ENCODE measurements at regions not wholly inside any gene's neighbourhood (a gene's known extent, or its start where the extent isn't known, plus 50 kb on each side); places are given as distances from the start of the nearest gene placed in this dataset.

DNA sequence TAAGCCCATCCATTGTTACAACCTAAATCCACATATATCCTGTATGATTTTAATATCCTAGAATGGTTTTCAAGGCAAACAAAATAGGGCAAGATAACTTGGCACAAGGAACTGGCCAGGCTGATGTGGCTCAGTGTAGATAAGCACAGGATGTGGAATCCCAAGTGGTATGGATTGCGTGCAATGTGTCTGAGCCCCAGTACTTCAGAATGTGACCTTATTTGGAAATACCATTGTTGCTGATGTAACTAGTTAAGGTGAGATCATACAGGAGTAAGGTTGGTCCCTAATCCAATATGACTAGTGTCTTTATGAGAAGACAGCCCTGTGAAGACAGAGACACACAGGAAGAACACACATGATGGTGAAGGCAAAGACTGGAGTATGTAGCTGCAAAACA is 72.4 kb downstream of the IL21 start:
- H4K20me1 ChIP-seq (ENCODE audit: insufficient read depth, poor library complexity, severe bottlenecking) = no peaks in the 10 kb centered on the region
- H3K4me3 ChIP-seq = no peak overlapping the region
- H3K9me3 ChIP-seq (ENCODE audit: low read depth) = no peaks in the 10 kb centered on the region
- H3K4me2 ChIP-seq = no peak overlapping the region
- H3K79me2 ChIP-seq = no peaks in the 10 kb centered on the region
- TF ChIP-seq EZH2 (IDR thresholded peaks at IDR 0.05; ENCODE audit: borderline replicate concordance) = no peak
- H3K36me3 ChIP-seq (replicated peaks; ENCODE audit: insufficient read depth, low read depth) = no peaks in the 10 kb centered on the region
- no peaks in the 10 kb centered on the region for H3K27me3 ChIP-seq
- 89% methylated on average over 1 of the region's 1 CpG for WGBS (ENCODE audit: low lambda C conversion rate, missing lambda C conversion rate)
- H3K9me2 ChIP-seq (replicated peaks; ENCODE audit: insufficient read depth) = no peaks in the 10 kb centered on the region
- H3K27ac ChIP-seq = no peak overlapping the region
- no peak for DNase-seq (ENCODE audit: low spot score)
- H2AFZ ChIP-seq = no peak overlapping the region
- no peaks in the 10 kb centered on the region for H3K4me1 ChIP-seq (ENCODE audit: insufficient read depth)

DNA sequence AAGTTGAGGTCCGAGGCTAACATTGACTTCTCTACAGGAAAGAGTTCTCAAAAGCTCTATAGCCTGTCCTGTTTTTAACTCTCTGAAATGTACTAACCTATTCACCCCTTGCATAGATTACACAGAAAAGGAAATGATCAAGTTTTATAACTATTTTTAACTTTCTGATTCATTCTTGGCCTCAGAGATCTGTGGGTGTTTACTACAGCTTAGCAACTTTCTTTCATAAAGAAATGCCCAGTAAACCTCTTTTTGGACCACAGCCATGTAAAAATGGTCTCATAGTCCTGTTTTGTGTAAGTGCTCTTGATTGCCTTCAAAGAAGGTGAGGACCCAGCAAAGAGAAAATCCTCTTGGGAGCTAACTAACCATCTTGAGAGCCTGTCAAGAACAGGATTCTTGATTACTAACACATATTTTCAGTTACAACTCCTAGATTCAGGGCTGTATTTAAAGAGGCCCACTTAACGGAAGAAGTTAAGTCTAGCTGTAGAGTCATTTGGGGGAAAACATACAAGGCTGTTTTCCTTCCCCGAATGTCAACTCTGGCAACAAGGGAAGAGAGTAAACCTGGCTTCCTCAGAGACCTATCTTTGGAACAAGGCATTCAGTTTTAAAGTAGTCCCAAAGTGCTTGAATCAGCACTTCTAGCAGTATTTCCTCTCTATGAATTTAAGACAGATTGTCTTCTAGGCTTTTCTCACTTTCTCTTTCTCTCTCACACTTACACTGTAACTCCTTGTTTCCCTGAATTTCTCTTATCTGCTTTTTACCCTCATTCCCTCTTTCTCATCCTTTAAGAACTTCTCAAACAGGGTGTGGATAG is 78.2 kb downstream of the IL21 start:
- Histone ChIP-seq H3K4me1 (ENCODE audit: insufficient read depth) (no peaks in the 10 kb centered on the region), H3K4me3 (no peak overlapping the region), H3K27ac (no peak overlapping the region), H3K36me3 (replicated peaks; ENCODE audit: insufficient read depth, low read depth) (no peaks in the 10 kb centered on the region), H3K27me3 (no peaks in the 10 kb centered on the region), H3K9me3 (ENCODE audit: low read depth) (no peaks in the 10 kb centered on the region), H3K4me2 (no peak overlapping the region), H3K79me2 (no peaks in the 10 kb centered on the region), H2AFZ (no peak overlapping the region), H4K20me1 (ENCODE audit: insufficient read depth, poor library complexity, severe bottlenecking) (no peaks in the 10 kb centered on the region), H3K9me2 (replicated peaks; ENCODE audit: insufficient read depth) (no peaks in the 10 kb centered on the region)
- DNase-seq (ENCODE audit: low spot score) = no peak
- 55% methylated on average over 3 of the region's 3 CpGs for WGBS (ENCODE audit: low lambda C conversion rate, missing lambda C conversion rate)
- TF ChIP-seq EZH2 (IDR thresholded peaks at IDR 0.05; ENCODE audit: borderline replicate concordance) (no peak), EZH2phosphoT487 (IDR thresholded peaks at IDR 0.05; ENCODE audit: low read depth, severe bottlenecking, unreplicated experiment) (no peak)
- TF ChIP-seq, protein P1, sequence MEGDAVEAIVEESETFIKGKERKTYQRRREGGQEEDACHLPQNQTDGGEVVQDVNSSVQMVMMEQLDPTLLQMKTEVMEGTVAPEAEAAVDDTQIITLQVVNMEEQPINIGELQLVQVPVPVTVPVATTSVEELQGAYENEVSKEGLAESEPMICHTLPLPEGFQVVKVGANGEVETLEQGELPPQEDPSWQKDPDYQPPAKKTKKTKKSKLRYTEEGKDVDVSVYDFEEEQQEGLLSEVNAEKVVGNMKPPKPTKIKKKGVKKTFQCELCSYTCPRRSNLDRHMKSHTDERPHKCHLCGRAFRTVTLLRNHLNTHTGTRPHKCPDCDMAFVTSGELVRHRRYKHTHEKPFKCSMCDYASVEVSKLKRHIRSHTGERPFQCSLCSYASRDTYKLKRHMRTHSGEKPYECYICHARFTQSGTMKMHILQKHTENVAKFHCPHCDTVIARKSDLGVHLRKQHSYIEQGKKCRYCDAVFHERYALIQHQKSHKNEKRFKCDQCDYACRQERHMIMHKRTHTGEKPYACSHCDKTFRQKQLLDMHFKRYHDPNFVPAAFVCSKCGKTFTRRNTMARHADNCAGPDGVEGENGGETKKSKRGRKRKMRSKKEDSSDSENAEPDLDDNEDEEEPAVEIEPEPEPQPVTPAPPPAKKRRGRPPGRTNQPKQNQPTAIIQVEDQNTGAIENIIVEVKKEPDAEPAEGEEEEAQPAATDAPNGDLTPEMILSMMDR (IDR thresholded peaks at IDR 0.05; ENCODE audit: poor library complexity) = no peak

DNA sequence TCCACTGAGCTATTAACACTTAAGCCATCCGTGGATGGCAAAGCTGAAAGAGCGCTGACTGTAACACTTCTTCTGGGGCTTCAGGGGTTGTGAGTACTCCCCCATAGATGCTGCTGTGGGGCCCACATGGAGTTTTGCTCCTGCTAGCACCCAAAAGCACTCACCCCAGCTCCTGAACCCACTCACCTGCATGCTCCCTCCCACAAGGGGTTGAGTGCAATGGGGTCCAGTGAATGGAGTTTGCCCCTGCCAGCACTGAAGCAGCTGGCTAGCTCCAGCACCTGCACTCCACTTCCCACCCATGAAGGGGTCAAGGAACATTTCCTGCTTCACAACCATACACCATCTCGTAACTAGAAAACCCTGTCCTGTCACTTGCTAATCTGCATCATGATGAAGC is 78.9 kb downstream of the IL21 start:
- no peak overlapping the region for H2AFZ ChIP-seq
- 85% methylated on average over 3 of the region's 3 CpGs for WGBS (ENCODE audit: low lambda C conversion rate, missing lambda C conversion rate)
- no peaks in the 10 kb centered on the region for H3K27me3 ChIP-seq
- TF ChIP-seq, protein P1 (IDR thresholded peaks at IDR 0.05; ENCODE audit: poor library complexity) = no peak
- TF ChIP-seq EZH2 (IDR thresholded peaks at IDR 0.05; ENCODE audit: borderline replicate concordance) (no peak), EZH2phosphoT487 (IDR thresholded peaks at IDR 0.05; ENCODE audit: low read depth, severe bottlenecking, unreplicated experiment) (no peak)
- no peaks in the 10 kb centered on the region for H3K9me2 ChIP-seq (replicated peaks; ENCODE audit: insufficient read depth)
- no peaks in the 10 kb centered on the region for H4K20me1 ChIP-seq (ENCODE audit: insufficient read depth, poor library complexity, severe bottlenecking)
- no peaks in the 10 kb centered on the region for H3K4me1 ChIP-seq (ENCODE audit: insufficient read depth)
- H3K4me2 ChIP-seq = no peak overlapping the region
- no peaks in the 10 kb centered on the region for H3K36me3 ChIP-seq (replicated peaks; ENCODE audit: insufficient read depth, low read depth)
- H3K9me3 ChIP-seq (ENCODE audit: low read depth) = no peaks in the 10 kb centered on the region
- H3K79me2 ChIP-seq = no peaks in the 10 kb centered on the region
- DNase-seq (ENCODE audit: low spot score) = no peak
- no peak overlapping the region for H3K27ac ChIP-seq
- H3K4me3 ChIP-seq = no peak overlapping the region

DNA sequence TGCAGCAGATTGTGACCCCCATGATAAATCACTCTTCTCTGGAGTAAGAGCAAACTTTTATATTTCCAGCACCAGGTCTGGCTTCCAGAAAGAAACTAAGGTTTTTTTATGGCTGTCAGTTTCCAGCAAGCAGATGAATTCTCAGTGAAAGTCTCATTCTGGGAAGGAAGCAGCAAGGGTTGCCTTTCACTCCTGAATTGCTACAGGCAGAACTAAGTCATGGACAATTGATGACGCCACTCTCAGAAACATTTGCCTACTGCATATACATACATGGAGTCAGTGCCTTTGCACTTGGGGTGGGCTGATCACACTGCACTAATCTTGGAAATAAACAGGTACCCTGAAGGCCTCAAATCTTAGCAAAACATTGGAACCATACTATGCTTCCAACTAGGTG is 80.0 kb downstream of the IL21 start:
- Histone ChIP-seq H3K4me2 (no peak overlapping the region), H4K20me1 (ENCODE audit: insufficient read depth, poor library complexity, severe bottlenecking) (no peaks in the 10 kb centered on the region), H3K27me3 (no peaks in the 10 kb centered on the region), H3K4me1 (ENCODE audit: insufficient read depth) (no peaks in the 10 kb centered on the region), H3K9me3 (ENCODE audit: low read depth) (no peaks in the 10 kb centered on the region), H3K27ac (no peak overlapping the region), H3K79me2 (no peaks in the 10 kb centered on the region), H3K36me3 (replicated peaks; ENCODE audit: insufficient read depth, low read depth) (no peaks in the 10 kb centered on the region), H2AFZ (no peak overlapping the region), H3K4me3 (no peak overlapping the region), H3K9me2 (replicated peaks; ENCODE audit: insufficient read depth) (no peaks in the 10 kb centered on the region)
- no peak for DNase-seq (ENCODE audit: low spot score)
- WGBS (ENCODE audit: low lambda C conversion rate, missing lambda C conversion rate) = 87% methylated on average over 1 of the region's 1 CpG
- TF ChIP-seq, protein P1 (IDR thresholded peaks at IDR 0.05; ENCODE audit: poor library complexity) = no peak
- no peak for TF ChIP-seq EZH2phosphoT487 (IDR thresholded peaks at IDR 0.05; ENCODE audit: low read depth, severe bottlenecking, unreplicated experiment)
- no peak for TF ChIP-seq EZH2 (IDR thresholded peaks at IDR 0.05; ENCODE audit: borderline replicate concordance)

Data from hepatocyte (in vitro differentiated cells).